ENCODE measurements at regions not wholly inside any gene's neighbourhood (a gene's known extent, or its start where the extent isn't known, plus 50 kb on each side); places are given as distances from the start of the nearest gene placed in this dataset.
"Not testable (repeated sequence)": the region's sequence is repeated elsewhere in the genome, so short reads cannot be mapped to it uniquely, and the experiment has no call there.

GRCh38 chr17:16873174-16874035 is 98.5 kb downstream of the TNFRSF13B start:
- peak; percentile 72 for ATAC-seq
- DNase-seq: peak; percentile 44 to 48
- H3K9me3 Mint-ChIP-seq: peaks cover 6 to 8% of the 10 kb centered on the region in 2 donors
- H3K4me3 Mint-ChIP-seq: no peak overlapping the region
- peaks cover 10% of the 10 kb centered on the region for H3K27me3 Mint-ChIP-seq
- no peak overlapping the region for H3K27ac Mint-ChIP-seq
- no peaks in the 10 kb centered on the region for H3K4me1 Mint-ChIP-seq

GRCh38 chr17:16872351-16873173 is 99.4 kb downstream of the TNFRSF13B start:
- peaks cover 5 to 6% of the 10 kb centered on the region in 2 donors for H3K9me3 Mint-ChIP-seq
- no peak overlapping the region for H3K4me3 Mint-ChIP-seq
- no peak for DNase-seq
- H3K27me3 Mint-ChIP-seq: peaks cover 6% of the 10 kb centered on the region
- no peak overlapping the region for H3K27ac Mint-ChIP-seq
- ATAC-seq: peak; percentile 27
- no peaks in the 10 kb centered on the region for H3K4me1 Mint-ChIP-seq

DNA sequence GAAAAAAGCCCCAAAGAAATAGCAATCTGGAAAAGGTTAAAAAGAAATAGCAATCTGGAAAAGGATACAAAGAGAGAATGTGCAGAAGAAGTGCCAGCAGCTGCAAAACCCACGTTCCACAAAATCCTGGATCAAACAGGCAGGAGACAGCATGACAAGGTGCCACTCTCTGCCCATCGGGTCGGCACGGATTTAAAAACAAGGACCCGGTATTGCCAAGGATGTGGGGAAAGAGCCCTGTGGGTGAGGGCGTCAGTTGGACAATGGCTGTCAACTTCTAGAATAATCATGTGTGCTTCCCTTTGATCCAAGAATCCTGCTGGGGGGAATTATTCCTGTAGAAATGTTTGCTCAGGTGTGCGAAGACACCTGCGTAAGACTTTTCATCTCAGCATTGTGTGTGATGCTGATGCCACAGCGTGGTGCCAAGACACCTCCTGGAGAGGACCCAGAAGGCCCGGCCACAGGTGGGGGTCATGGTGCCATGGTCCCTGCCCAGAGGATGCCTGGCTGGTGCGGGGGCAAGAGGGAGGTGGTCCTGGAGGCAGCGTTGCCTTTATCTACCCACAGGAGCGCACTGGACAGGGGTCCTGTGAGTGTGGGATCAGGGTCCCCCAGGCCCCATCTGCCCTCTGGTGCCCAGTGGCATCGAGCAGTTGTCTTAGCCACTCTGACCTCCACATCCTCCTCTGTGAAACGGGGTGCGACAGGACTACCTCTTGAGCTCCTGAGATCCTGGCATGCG is 100.3 kb downstream of the TNFRSF13B start:
- not testable (repeated sequence) for H3K27me3 Mint-ChIP-seq, DNase-seq, H3K9me3 Mint-ChIP-seq, H3K4me3 Mint-ChIP-seq, H3K4me1 Mint-ChIP-seq, H3K27ac Mint-ChIP-seq, ATAC-seq

GRCh38 chr17:16870253-16871245 is 101.4 kb downstream of the TNFRSF13B start:
- Mint-ChIP-seq H3K9me3 (no peaks in the 10 kb centered on the region), H3K27me3 (no peaks in the 10 kb centered on the region), H3K27ac (peak overlapping the region in 1 of 2 donors; percentile 55), H3K4me3 (no peak overlapping the region), H3K4me1 (no peaks in the 10 kb centered on the region)
- no peak for DNase-seq
- no peak for ATAC-seq

- H3K4me3 Mint-ChIP-seq, H3K4me1 Mint-ChIP-seq, H3K9me3 Mint-ChIP-seq: not testable (repeated sequence)
Measured at GRCh38 chr17:16869531-16870252, 102.2 kb downstream of the TNFRSF13B start.

DNA sequence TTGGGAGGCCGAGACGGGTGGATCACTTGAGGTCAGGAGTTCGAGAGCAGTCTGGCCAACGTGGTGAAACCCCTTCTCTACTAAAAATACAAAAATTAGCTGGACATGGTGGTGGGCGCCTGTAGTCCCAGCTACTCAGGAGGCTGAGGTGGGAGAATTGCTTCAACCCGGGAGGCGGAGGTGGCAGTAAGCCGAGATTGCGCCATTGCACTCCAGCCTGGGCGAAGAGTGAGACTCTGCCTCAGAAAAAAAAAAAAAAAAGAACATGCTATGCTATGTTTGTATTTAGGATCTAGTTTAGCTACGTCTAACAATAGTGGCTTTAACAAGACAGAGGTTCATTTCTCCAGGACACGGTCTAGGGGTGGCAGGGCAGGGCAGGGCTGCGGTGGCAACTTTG is 103.3 kb downstream of the TNFRSF13B start:
- H3K4me3 Mint-ChIP-seq, H3K27me3 Mint-ChIP-seq, H3K4me1 Mint-ChIP-seq, H3K27ac Mint-ChIP-seq, DNase-seq, ATAC-seq, H3K9me3 Mint-ChIP-seq: not testable (repeated sequence)

More at GRCh38 chr17:16869531-16870252, 102.2 kb downstream of the TNFRSF13B start:
- H3K27me3 Mint-ChIP-seq, H3K27ac Mint-ChIP-seq, DNase-seq, ATAC-seq: not testable (repeated sequence)

GRCh38 chr17:16867545-16867944 is 104.4 kb downstream of the TNFRSF13B start:
- not testable (repeated sequence) for H3K9me3 Mint-ChIP-seq, H3K27ac Mint-ChIP-seq, ATAC-seq, H3K27me3 Mint-ChIP-seq, H3K4me3 Mint-ChIP-seq, H3K4me1 Mint-ChIP-seq, DNase-seq

GRCh38 chr17:16866841-16867240 is 105.1 kb downstream of the TNFRSF13B start:
- H3K4me1 Mint-ChIP-seq, H3K4me3 Mint-ChIP-seq, H3K27me3 Mint-ChIP-seq, H3K27ac Mint-ChIP-seq, H3K9me3 Mint-ChIP-seq, DNase-seq, ATAC-seq: not testable (repeated sequence)

DNA sequence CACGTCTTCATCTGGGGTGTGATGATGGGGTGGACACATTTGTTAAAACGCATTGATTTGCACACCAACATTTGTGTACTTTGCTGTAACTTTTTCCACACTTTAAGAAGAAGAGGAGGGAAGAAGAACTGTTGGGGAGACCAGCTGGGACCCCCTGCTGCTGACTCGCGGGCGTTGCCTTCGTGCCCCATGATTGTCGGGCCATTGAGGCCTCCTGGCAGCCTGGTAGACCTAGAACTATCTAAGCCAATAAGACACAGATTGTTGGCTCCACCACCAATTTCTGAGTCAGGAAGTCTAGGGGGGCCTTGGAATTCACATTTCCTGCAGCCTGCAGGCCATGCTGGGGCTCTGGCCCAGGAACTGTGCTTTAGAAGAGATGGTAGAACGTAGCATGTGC is 105.5 kb downstream of the TNFRSF13B start:
- no peaks in the 10 kb centered on the region for H3K4me1 Mint-ChIP-seq
- no peak overlapping the region for H3K27ac Mint-ChIP-seq
- H3K27me3 Mint-ChIP-seq: no peaks in the 10 kb centered on the region
- ATAC-seq (no peak), DNase-seq (no peak)
- H3K4me3 Mint-ChIP-seq: no peak overlapping the region
- H3K9me3 Mint-ChIP-seq: no peaks in the 10 kb centered on the region

DNA sequence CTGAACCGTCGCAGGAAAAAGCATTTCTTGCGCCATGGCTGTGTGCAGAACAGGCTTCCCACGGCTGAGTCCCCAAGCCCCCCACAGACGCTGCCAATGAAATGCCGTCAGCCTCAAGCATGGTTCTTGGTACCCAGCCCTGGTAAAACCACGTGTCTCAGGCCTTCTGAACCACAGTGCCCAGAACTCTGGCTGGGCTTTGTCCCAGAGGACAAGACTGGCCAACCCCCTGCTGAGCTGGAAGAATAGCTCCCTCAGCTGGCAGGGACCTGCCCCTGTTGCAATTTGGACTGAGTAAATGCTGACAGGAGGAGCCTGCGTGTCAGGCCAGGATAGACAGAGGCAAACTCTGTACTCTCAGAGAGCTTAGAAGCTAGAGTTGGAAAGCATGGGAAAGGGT is 106.2 kb downstream of the TNFRSF13B start:
- H3K27me3 Mint-ChIP-seq: not testable (repeated sequence)

DNA sequence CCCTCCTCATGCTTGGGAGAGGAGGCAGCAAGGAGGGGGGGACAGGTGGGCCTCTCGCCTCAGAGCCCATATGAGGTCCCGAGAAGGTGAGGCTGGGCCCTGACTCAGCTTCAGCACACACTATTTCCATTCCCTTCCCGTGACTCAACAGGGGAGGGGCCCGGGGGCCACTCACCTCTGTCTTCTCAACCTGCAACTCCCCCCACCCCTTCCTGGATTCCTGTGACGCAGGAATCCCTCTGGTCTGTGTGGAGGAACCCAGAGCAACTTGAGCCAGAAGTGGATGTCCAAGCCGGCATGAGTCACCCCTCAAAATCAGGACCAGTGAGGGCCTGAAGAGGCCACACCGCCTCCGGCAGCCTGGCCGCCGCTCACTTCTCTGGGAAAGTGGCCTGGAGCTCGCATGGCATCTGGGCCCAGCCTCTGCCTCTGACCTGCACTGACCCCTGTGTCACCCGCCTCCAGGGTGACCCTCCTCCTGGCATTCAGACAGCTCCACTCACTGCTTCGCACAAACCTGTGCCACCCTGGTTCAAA is 106.8 kb downstream of the TNFRSF13B start:
- ATAC-seq, H3K9me3 Mint-ChIP-seq, DNase-seq, H3K27me3 Mint-ChIP-seq, H3K4me1 Mint-ChIP-seq, H3K4me3 Mint-ChIP-seq, H3K27ac Mint-ChIP-seq: not testable (repeated sequence)

More for the DNA sequence above, 106.2 kb downstream of the TNFRSF13B start:
- H3K4me1 Mint-ChIP-seq, H3K27ac Mint-ChIP-seq, ATAC-seq, H3K4me3 Mint-ChIP-seq, H3K9me3 Mint-ChIP-seq, DNase-seq: not testable (repeated sequence)

DNA sequence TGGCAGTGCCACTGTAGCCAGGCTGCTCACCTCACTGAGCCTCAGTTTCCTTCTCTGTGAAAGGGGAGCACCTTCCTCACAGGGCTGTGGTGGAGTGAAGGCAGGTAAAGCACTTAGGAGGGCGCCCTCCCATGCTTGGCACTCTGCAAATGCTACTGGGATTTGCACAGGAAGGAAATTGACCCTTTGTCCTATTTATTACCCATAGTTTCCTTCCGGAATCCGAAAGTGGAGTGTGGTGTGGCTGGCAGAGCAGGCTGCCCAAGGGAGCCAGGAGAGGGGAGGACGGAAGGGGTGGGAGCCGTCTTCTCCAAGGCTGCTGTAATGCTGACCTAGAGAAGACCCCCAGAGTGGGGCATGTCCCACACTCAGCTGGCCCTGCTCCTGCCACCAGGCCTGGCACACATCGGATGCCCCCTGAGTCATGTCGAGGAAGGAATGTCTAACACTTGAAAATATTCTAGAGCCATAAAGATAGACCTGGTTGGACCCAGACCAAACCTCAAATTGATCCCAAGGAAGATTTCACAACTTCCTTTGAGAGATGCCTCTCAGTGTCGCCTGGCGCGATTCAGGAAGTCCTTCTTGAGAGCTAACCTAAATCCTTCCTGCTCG is 107.3 kb downstream of the TNFRSF13B start:
- H3K27me3 Mint-ChIP-seq, H3K27ac Mint-ChIP-seq, H3K9me3 Mint-ChIP-seq, ATAC-seq, DNase-seq, H3K4me3 Mint-ChIP-seq, H3K4me1 Mint-ChIP-seq: not testable (repeated sequence)

DNA sequence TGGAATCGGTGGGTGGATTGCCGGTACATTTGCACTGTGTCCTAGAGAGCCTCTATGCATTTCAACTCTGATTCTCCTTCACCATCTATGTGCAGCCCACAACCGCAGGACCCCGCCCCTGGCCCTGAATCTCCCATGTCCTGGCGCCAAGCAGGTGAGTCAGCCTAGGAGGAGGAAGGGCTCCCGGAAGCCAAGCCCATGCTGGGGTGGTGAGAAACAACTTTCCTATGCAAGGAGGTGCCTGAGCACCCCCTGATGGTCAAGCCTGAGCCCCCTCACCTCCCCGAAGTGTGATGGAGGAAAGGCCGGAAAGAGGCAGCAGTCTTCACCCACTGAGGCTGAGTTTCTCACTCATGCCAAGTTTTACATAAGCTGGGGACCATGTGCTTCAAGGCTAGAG is 110.8 kb downstream of the TNFRSF13B start:
- H3K27ac Mint-ChIP-seq, H3K9me3 Mint-ChIP-seq, ATAC-seq, H3K4me1 Mint-ChIP-seq, DNase-seq, H3K27me3 Mint-ChIP-seq, H3K4me3 Mint-ChIP-seq: not testable (repeated sequence)
